ENCODE measurements at regions not wholly inside any gene's neighbourhood (a gene's known extent, or its start where the extent isn't known, plus 50 kb on each side); places are given as distances from the start of the nearest gene placed in this dataset.

DNA sequence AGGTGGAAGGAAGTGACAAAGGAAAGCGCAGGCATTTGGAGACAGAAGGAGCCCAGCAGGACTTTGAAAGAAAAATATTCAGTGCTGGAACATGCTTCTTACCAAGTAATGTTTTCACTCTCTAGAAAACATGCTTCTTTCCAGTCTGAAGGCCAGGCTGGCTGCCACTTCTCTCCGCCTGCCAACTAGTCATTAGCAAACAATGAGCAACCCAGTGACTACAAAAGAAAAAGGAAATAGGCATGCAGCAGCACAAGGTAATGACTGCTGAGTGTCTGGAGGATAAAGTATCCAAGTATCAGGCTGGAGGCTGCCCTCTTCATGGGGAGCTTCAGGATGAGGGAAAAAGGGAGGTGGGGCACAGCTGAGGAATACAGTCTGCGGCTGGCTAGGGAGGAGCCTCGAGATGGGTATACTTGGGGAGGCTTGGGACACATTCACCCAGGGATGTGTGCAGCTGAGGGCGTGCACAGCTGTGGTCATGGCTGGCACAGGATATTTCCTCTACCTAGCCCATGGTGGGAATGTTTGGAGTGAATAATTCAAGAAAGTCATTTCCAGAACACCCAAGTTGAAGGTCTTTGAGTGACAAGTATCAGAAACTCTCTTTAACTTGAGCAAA, 161.5 kb upstream of the KIF2A start:
- no peak overlapping the region for H3K27ac ChIP-seq
- TF ChIP-seq, protein P1, sequence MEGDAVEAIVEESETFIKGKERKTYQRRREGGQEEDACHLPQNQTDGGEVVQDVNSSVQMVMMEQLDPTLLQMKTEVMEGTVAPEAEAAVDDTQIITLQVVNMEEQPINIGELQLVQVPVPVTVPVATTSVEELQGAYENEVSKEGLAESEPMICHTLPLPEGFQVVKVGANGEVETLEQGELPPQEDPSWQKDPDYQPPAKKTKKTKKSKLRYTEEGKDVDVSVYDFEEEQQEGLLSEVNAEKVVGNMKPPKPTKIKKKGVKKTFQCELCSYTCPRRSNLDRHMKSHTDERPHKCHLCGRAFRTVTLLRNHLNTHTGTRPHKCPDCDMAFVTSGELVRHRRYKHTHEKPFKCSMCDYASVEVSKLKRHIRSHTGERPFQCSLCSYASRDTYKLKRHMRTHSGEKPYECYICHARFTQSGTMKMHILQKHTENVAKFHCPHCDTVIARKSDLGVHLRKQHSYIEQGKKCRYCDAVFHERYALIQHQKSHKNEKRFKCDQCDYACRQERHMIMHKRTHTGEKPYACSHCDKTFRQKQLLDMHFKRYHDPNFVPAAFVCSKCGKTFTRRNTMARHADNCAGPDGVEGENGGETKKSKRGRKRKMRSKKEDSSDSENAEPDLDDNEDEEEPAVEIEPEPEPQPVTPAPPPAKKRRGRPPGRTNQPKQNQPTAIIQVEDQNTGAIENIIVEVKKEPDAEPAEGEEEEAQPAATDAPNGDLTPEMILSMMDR (IDR thresholded peaks at IDR 0.05): no peak
- peak; percentile 76 to 81 for ATAC-seq

DNA sequence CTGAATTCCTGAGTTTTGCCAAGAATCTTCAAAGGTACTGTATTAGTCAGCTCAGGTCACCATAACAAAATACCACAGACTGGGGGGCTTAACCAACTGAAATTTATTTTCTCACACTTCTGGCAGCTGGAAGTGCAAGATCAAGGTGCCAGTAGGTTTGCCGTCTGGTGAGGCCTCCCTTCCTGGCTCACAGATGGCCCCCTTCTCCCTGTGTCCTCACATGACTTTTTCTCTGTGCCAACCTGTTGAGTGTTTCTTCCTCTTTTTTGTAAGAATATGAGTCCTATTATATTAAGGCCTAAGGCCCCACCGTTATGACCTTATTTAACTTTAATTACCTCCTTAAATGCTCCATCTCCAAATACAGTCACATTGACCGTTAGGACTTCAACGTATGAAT, 156.1 kb upstream of the KIF2A start:
- Histone ChIP-seq H3K36me3 (no peaks in the 10 kb centered on the region), H3K9me3 (peaks cover 4% of the 10 kb centered on the region), H3K4me1 (no peaks in the 10 kb centered on the region), H3K27ac (no peak overlapping the region), H3K27me3 (ENCODE audit: low read depth) (no peaks in the 10 kb centered on the region), H3K4me3 (no peak overlapping the region)
- ATAC-seq (no peak), DNase-seq (no peak)
- intact Hi-C loops (cut with DNase I): no loop called here
- TF ChIP-seq, protein P1 (IDR thresholded peaks at IDR 0.05): no peak

More for the DNA sequence above, 161.5 kb upstream of the KIF2A start:
- Histone ChIP-seq H3K4me1 (peaks cover 14% of the 10 kb centered on the region), H3K9me3 (no peaks in the 10 kb centered on the region), H3K27me3 (ENCODE audit: low read depth) (no peaks in the 10 kb centered on the region), H3K4me3 (no peak overlapping the region), H3K36me3 (no peaks in the 10 kb centered on the region)
- intact Hi-C loops (cut with DNase I): no loop called here
- DNase-seq: peak; percentile 49

DNA sequence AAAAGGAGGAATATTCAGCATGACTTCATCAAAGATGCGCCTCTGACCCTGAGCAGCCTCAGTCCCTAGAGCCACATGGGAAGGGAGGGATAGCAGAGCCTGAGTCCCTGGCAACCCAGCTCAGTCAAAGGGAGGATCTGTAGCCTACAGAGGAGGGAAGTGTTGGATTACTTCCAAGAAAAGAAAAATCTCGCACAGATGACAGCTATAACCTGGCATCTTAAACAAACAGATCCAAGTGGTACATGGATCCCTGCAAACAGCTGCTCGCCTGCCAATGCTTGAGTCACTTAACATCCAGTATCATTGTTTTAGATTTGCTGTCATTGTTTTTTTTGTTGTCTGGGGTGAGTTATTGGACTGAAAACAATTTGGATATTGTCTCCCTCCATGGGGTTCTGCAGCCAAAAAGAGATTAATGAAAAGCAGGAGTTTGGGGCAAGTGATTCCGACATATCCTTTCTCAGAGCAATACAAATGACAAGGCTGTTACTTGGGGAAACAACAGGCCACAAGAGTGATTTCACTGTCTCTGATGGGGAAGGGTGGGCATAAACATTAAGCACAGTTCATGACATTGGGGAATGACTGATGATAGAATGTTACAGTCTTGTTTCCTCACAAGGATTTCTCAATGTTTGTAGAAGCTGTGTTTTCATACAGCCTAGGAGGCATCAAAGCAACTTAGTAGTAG, 153.5 kb upstream of the KIF2A start:
- Histone ChIP-seq H3K36me3 (no peaks in the 10 kb centered on the region), H3K27ac (no peak overlapping the region), H3K9me3 (peaks cover 9% of the 10 kb centered on the region), H3K4me3 (no peak overlapping the region), H3K4me1 (no peaks in the 10 kb centered on the region), H3K27me3 (ENCODE audit: low read depth) (no peaks in the 10 kb centered on the region)
- intact Hi-C loops (cut with DNase I): no loop called here
- ATAC-seq (no peak), DNase-seq (no peak)
- TF ChIP-seq, protein P1 (IDR thresholded peaks at IDR 0.05): no peak

DNA sequence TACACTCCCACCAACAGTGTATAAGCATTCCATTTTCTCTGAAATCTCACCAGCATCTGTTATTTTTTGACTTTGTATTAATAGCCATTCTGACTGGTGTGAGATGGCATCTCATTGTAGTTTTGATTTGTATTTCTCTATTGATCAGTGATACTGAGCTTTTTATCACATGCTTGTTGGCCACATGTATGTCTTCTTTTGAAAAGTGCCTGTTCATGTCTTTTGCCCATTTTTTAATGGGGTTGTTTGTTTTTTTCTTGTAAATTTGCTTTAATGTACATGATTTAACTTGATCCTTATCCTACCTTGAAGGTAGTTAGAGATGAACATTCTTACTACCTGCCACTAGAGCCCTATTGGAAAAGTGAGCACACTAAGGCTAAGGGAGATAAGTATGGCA, 151.2 kb upstream of the KIF2A start:
- Histone ChIP-seq H3K27ac (no peak overlapping the region), H3K27me3 (ENCODE audit: low read depth) (no peaks in the 10 kb centered on the region), H3K4me3 (no peak overlapping the region), H3K4me1 (no peaks in the 10 kb centered on the region), H3K36me3 (no peaks in the 10 kb centered on the region), H3K9me3 (peaks cover 9% of the 10 kb centered on the region)
- TF ChIP-seq, protein P1 (IDR thresholded peaks at IDR 0.05): no peak
- no peak for DNase-seq
- ATAC-seq: no peak
- intact Hi-C loops (cut with DNase I): no loop called here

DNA sequence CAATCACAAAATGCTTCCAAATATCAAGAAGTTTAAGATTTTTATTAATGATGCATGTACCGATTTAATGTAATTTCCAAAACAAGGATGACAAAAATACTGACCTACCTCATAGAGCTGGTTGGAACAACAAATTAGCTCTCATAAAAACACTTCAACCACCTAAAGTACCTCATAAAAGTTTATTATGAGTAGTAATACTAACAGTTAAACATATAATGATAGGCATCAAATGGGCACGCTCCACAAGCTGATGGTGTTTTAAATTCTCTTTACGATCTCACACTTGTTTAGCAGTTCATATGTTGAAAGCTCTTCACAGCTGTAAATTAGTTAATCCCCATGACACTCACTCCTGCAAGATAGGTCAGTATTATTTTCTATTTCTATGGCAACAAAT, 150.0 kb upstream of the KIF2A start:
- no peaks in the 10 kb centered on the region for H3K36me3 ChIP-seq
- H3K9me3 ChIP-seq: peaks cover 9% of the 10 kb centered on the region
- TF ChIP-seq, protein P1 (IDR thresholded peaks at IDR 0.05): no peak
- ATAC-seq (no peak), DNase-seq (no peak)
- H3K27ac ChIP-seq: no peak overlapping the region
- intact Hi-C loops (cut with DNase I): no loop called here
- H3K27me3 ChIP-seq (ENCODE audit: low read depth): no peaks in the 10 kb centered on the region
- H3K4me1 ChIP-seq: no peaks in the 10 kb centered on the region
- no peak overlapping the region for H3K4me3 ChIP-seq

Measured in lower lobe of right lung (tissue), 2 donors.